Thoracic aorta (tissue), 2 donors: ENCODE measurements at regions not wholly inside any gene's neighbourhood (a gene's known extent, or its start where the extent isn't known, plus 50 kb on each side); places are given as distances from the start of the nearest gene placed in this dataset.

Experiments used
- ATAC-seq: fragments of 150-250 bp; one replicate; pipeline ENCODE4 v1.8.0; 2017; ENCODE audit warnings: low read depth; ENCODE audit not compliant: insufficient number of reproducible peaks, low FRiP score
- DNase-seq: peaks from one replicate; pipeline ENCODE4 v3.0.0-alpha.2; 2020; ENCODE audit warnings: low spot score
- H3K27ac ChIP-seq, 2 donors: fragments of 200-600 bp; sonication (generic); 1 replicate in 1 of 2; 2 replicates in 1 of 2; pipeline ENCODE4 v1.5.1; 2016; ENCODE audit warnings: mild to moderate bottlenecking in 2 of 2, moderate library complexity in 2 of 2
- H3K27me3 ChIP-seq: fragments of 200-600 bp; sonication (generic); replicated peaks from 2 replicates; pipeline ENCODE4 v1.6.0; 2016; ENCODE audit warnings: mild to moderate bottlenecking; ENCODE audit not compliant: insufficient read depth
- H3K36me3 ChIP-seq: fragments of 200-600 bp; sonication (generic); one replicate; pipeline ENCODE4 v1.5.1; 2016
- H3K4me1 ChIP-seq, 2 donors: fragments of 200-600 bp; sonication (generic); 1 replicate in 1 of 2; 2 replicates in 1 of 2; pipeline versions ENCODE4 v1.5.1 to v1.6.0; 2016; ENCODE audit warnings: low read depth in 2 of 2, mild to moderate bottlenecking in 1 of 2; ENCODE audit not compliant: control insufficient read depth in 1 of 2
- H3K4me3 ChIP-seq: fragments of 200-600 bp; sonication (generic); 2 replicates; pipeline ENCODE4 v1.5.1; 2016; ENCODE audit warnings: mild to moderate bottlenecking
- H3K9me3 ChIP-seq: fragments of 200-600 bp; sonication (generic); 2 replicates; pipeline ENCODE4 v1.5.1; 2016
- CTCF ChIP-seq: fragments of 200-600 bp; sonication (generic); IDR thresholded peaks from one replicate; pipeline ENCODE4 v1.5.1; 2019; ENCODE audit warnings: antibody characterized with exemption

GRCh38 chr4:111689731-111690130, 455.5 kb upstream of the FAM241A start:
- Histone ChIP-seq H3K9me3 (no peaks in the 10 kb centered on the region), H3K36me3 (no peaks in the 10 kb centered on the region), H3K4me1 (no peaks in the 10 kb centered on the region), H3K4me3 (no peak overlapping the region), H3K27ac (no peak overlapping the region), H3K27me3 (no peaks in the 10 kb centered on the region)
- ATAC-seq (no peak), DNase-seq (no peak)
- no peak for TF ChIP-seq CTCF

- no peak for DNase-seq
Measured at GRCh38 chr4:111693758-111694157, 451.5 kb upstream of the FAM241A start.

GRCh38 chr4:111695677-111696076, 449.6 kb upstream of the FAM241A start:
- H3K9me3 ChIP-seq = no peaks in the 10 kb centered on the region
- no peak for TF ChIP-seq CTCF
- H3K4me3 ChIP-seq = no peak overlapping the region
- H3K4me1 ChIP-seq = no peaks in the 10 kb centered on the region
- H3K36me3 ChIP-seq = no peaks in the 10 kb centered on the region
- H3K27me3 ChIP-seq = no peaks in the 10 kb centered on the region
- no peak overlapping the region for H3K27ac ChIP-seq
- ATAC-seq (no peak), DNase-seq (no peak)

More at GRCh38 chr4:111693758-111694157, 451.5 kb upstream of the FAM241A start:
- Histone ChIP-seq H3K27ac (no peak overlapping the region), H3K36me3 (no peaks in the 10 kb centered on the region), H3K27me3 (no peaks in the 10 kb centered on the region), H3K9me3 (no peaks in the 10 kb centered on the region), H3K4me1 (no peaks in the 10 kb centered on the region), H3K4me3 (no peak overlapping the region)
- no peak for ATAC-seq
- TF ChIP-seq CTCF = no peak

GRCh38 chr4:111696505-111696904, 448.7 kb upstream of the FAM241A start:
- H3K27me3 ChIP-seq = no peaks in the 10 kb centered on the region
- no peak for ATAC-seq
- no peaks in the 10 kb centered on the region for H3K4me1 ChIP-seq
- no peak overlapping the region for H3K4me3 ChIP-seq
- H3K27ac ChIP-seq = no peak overlapping the region
- no peak for TF ChIP-seq CTCF
- no peaks in the 10 kb centered on the region for H3K9me3 ChIP-seq
- H3K36me3 ChIP-seq = no peaks in the 10 kb centered on the region
- no peak for DNase-seq

- H3K4me3 ChIP-seq = no peak overlapping the region
- H3K36me3 ChIP-seq = no peaks in the 10 kb centered on the region
- no peaks in the 10 kb centered on the region for H3K9me3 ChIP-seq
- H3K27ac ChIP-seq = no peak overlapping the region
- no peak for TF ChIP-seq CTCF
- no peak for DNase-seq
- no peaks in the 10 kb centered on the region for H3K4me1 ChIP-seq
- ATAC-seq = no peak
- H3K27me3 ChIP-seq = no peaks in the 10 kb centered on the region
Measured at GRCh38 chr4:111697176-111697942, 447.9 kb upstream of the FAM241A start.
